A673 (cell line): ENCODE measurements at regions not wholly inside any gene's neighbourhood (a gene's known extent, or its start where the extent isn't known, plus 50 kb on each side); places are given as distances from the start of the nearest gene placed in this dataset.

Experiments used
- BruUV-seq: library from RNA; stranded (reverse); fragments of 400-500 nt; replicated peaks from 2 replicates; lab custom pipeline; 2021; lab: Mats Ljungman, UMichigan
- CTCF ChIA-PET: fragments of 300-600 bp; sonication (Branson Sonifier 250); formaldehyde crosslinking; loops from one replicate; lab custom pipeline; 2022; ENCODE audit warnings: antibody characterized with exemption; lab: Charles Lee
- POLR2A ChIA-PET: fragments of 300-600 bp; sonication (Branson Sonifier 250); formaldehyde crosslinking; loops from one replicate; lab custom pipeline; 2022; ENCODE audit warnings: antibody characterized with exemption; ENCODE audit not compliant: low non-redundant PET; lab: Charles Lee
- DNase-seq: peaks from one replicate; pipeline ENCODE4 v3.0.0-alpha.2; 2015; ENCODE audit warnings: low spot score
- H3K27ac ChIP-seq: fragments of 200-600 bp; sonication (generic); 2 replicates; pipeline ENCODE4 v1.5.1; 2016; ENCODE audit warnings: mixed run types, low read depth, mild to moderate bottlenecking, mixed read lengths, antibody characterized with exemption, low read length; ENCODE audit not compliant: poor library complexity, severe bottlenecking
- H3K27me3 ChIP-seq: fragments of 200-600 bp; sonication (generic); replicated peaks from 2 replicates; pipeline ENCODE4 v1.6.1; 2017; ENCODE audit warnings: mixed run types, low read depth, mild to moderate bottlenecking, mixed read lengths, antibody characterized with exemption, low read length; ENCODE audit not compliant: insufficient read depth, poor library complexity
- H3K36me3 ChIP-seq: fragments of 200-600 bp; sonication (generic); 2 replicates; pipeline ENCODE4 v1.6.1; 2016; ENCODE audit warnings: mixed run types, mild to moderate bottlenecking, mixed read lengths, antibody characterized with exemption, low read length; ENCODE audit not compliant: insufficient read depth, poor library complexity, severe bottlenecking
- H3K4me1 ChIP-seq: fragments of 200-600 bp; sonication (generic); 2 replicates; pipeline ENCODE4 v1.6.1; 2017; ENCODE audit warnings: mixed run types, mild to moderate bottlenecking, mixed read lengths, antibody characterized with exemption, low read length; ENCODE audit not compliant: insufficient read depth, poor library complexity, severe bottlenecking
- H3K4me3 ChIP-seq: fragments of 200-600 bp; sonication (generic); 2 replicates; pipeline ENCODE4 v1.5.1; 2016; ENCODE audit warnings: low read depth, mixed run types, mild to moderate bottlenecking, mixed read lengths, low read length; ENCODE audit not compliant: poor library complexity, severe bottlenecking
- H3K9me3 ChIP-seq: fragments of 200-600 bp; sonication (generic); 2 replicates; pipeline ENCODE4 v1.6.1; 2016; ENCODE audit warnings: mixed run types, low read depth, mild to moderate bottlenecking, mixed read lengths, antibody characterized with exemption, low read length; ENCODE audit not compliant: poor library complexity, severe bottlenecking
- CTCF ChIP-seq: fragments of 300-800, 200-600 bp; sonication (generic); conservative IDR thresholded peaks from 2 replicates; pipeline ENCODE4 v1.5.1; 2017; ENCODE audit warnings: low read depth, mild to moderate bottlenecking, antibody characterized with exemption, low read length, moderate library complexity, mixed read lengths
- EZH2 ChIP-seq: fragments of 200-600 bp; sonication (generic); IDR thresholded peaks from 2 replicates; pipeline ENCODE4 v1.6.1; 2017; ENCODE audit warnings: borderline replicate concordance, low read depth, mild to moderate bottlenecking, mixed read lengths, antibody characterized with exemption, low read length; ENCODE audit not compliant: poor library complexity, severe bottlenecking
- intact Hi-C: fragments of 100-400 bp; cut with micrococcal nuclease; formaldehyde crosslinking; loops from one replicate; pipeline ENCODE4 v1.10.0; 2022; ENCODE audit not compliant: unreplicated experiment

GRCh38 chr11:128343135-128343514, 244.2 kb downstream of the ETS1 start:
- ChIA-PET POLR2A (no interaction called here), CTCF (no interaction called here)
- Histone ChIP-seq H3K27me3 (peaks cover 15% of the 10 kb centered on the region), H3K4me3 (no peak overlapping the region), H3K36me3 (no peaks in the 10 kb centered on the region), H3K27ac (no peak overlapping the region), H3K4me1 (no peaks in the 10 kb centered on the region), H3K9me3 (no peaks in the 10 kb centered on the region)
- no peak for DNase-seq
- intact Hi-C loops: no loop called here
- BruUV-seq: no TSS peak
- TF ChIP-seq CTCF: no peak
- no peak for TF ChIP-seq EZH2

- ChIA-PET CTCF (no interaction called here), POLR2A (no interaction called here)
- peaks cover 10% of the 10 kb centered on the region for H3K27me3 ChIP-seq
- BruUV-seq: no TSS peak
- intact Hi-C loops: no loop called here
- TF ChIP-seq EZH2 (no peak), CTCF (no peak)
- no peak overlapping the region for H3K27ac ChIP-seq
- no peaks in the 10 kb centered on the region for H3K9me3 ChIP-seq
- H3K4me1 ChIP-seq: no peaks in the 10 kb centered on the region
- no peak for DNase-seq
- H3K36me3 ChIP-seq: no peaks in the 10 kb centered on the region
- H3K4me3 ChIP-seq: no peak overlapping the region
Measured at GRCh38 chr11:128342511-128343134, 244.7 kb downstream of the ETS1 start.

DNA sequence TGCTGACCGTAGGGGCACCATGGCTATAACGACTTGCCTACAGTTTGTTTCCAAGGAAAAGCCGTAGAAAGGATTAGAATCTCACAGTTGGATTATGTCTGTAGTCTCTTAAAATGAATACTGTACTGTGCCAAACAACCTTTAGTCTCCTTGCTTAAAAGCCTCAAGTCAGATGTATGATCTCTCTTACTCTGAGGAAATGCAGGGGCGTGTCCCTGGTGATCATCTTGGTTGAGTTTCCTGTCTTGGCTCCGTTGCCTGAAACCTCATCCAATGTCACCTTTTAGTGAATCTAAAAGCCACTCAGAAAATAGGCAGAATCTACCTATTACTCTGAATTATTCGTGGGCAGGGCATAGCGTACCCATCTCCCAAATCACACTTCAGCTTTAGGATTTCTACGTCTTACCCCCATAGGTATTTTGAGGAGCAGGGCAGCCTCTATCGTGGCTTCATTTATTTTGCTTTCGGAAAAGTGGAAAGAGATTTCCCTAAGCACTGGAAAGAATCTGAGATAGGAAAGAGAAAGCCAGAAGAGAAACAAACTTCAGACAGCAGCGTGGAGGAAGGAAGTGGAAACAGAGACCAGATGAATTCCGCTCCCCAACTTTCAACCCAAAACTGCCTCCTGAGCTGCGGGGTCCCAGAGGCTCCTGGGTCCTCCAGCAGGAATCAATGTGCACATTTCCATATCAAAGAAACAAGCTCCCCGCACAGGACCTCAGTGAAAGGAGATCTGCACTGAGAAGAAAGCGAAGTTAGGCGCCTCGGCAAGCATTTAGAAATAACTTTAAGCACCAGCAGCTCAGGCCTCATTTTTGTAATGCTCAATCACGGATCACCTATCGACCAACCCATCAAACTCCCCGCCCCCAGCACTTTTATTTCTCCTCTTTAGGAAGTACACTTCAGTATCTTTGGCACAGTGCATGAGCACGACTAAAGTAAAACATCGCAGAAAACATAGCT, 245.8 kb downstream of the ETS1 start:
- ChIA-PET CTCF (no interaction called here), POLR2A (no interaction called here)
- H3K36me3 ChIP-seq: no peaks in the 10 kb centered on the region
- H3K27ac ChIP-seq: no peak overlapping the region
- H3K4me1 ChIP-seq: no peaks in the 10 kb centered on the region
- no TSS peak for BruUV-seq
- TF ChIP-seq CTCF (no peak), EZH2 (no peak)
- peaks cover 13% of the 10 kb centered on the region for H3K27me3 ChIP-seq
- H3K9me3 ChIP-seq: no peaks in the 10 kb centered on the region
- no peak overlapping the region for H3K4me3 ChIP-seq
- no peak for DNase-seq
- intact Hi-C loops: no loop called here
